Fibroblast of skin of back (primary cell): ENCODE measurements at regions not wholly inside any gene's neighbourhood (a gene's known extent, or its start where the extent isn't known, plus 50 kb on each side); places are given as distances from the start of the nearest gene placed in this dataset.

Experiments used
- DNase-seq: peaks from one replicate; pipeline ENCODE4 v3.0.0-alpha.2; 2013

DNA sequence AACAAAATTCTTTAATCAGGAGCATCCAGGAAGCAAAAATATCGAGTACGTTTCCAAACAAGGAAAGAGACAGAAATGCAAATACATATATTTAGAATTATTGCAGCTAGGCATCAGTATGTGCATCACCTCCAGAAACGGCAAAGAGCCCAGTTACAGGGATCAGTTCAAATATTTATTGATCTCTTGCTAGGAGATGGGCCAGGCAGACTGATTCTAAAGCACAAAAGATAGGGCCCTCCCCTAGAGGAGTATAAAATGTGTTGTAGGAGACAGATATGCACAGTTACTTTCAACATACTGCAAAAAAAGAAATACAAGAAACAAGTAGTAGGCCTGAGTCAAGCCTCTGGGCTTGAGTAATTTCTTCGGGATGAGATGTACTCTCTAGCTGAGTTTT is 80.7 kb upstream of the NHSL1 start:
- no peak for DNase-seq

DNA sequence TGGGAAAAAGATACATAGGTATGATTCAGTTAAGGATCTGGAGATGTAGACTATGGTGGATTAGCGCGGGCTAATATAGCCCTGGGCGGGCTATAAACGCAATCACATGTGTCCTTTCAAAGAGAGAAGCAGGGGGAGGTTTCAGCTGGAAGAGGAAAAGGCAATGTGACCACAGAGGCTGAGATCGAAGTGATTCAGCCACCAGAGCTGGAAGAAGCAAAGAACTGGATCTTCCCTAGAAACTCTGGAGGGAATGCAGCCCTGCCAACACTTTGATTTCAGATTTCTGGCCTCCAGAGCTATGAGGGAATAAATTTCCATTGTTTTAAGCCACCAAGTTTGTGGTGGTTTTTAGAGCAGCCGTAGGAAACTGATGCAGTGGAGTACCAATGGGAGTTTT is 81.5 kb upstream of the NHSL1 start:
- no peak for DNase-seq

DNA sequence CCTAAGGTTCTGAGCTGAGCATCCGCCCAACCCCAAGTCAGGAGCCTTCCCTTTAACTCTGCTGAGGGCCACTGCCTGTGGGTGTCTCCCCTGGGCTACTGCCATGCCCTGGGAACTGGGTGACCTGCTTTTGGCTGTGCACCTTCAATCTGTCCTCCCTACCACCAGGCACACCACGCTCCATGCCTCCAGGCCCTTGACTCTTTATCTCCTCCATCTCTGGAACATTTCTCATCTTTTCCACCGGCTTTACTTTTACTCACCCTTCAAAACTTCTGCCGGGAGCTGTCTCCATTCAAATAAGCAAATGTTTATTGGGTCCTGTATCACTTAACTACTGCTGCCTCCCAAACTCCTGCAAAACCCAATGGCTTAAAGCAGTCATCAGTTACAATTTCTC is 83.3 kb upstream of the NHSL1 start:
- DNase-seq: no peak

DNA sequence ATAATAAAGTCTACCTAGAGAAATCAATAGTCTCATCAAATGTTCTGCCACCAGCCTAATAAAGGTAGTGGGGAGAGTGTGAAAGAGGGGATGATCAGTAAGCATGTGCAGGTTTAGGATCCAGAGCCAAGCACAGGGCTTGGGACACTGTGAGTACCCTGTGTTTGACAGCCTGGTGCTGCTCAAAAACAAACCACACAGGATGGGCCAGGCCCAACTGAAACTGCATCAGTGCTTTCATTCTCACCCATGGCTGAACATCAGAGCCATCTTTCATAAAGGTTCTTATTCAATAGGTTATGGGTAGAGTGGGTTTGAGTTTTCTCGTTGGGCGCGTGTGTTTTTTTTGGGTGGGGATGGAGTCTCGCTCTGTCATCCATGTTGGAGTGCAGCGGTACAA is 87.3 kb upstream of the NHSL1 start:
- no peak for DNase-seq

DNA sequence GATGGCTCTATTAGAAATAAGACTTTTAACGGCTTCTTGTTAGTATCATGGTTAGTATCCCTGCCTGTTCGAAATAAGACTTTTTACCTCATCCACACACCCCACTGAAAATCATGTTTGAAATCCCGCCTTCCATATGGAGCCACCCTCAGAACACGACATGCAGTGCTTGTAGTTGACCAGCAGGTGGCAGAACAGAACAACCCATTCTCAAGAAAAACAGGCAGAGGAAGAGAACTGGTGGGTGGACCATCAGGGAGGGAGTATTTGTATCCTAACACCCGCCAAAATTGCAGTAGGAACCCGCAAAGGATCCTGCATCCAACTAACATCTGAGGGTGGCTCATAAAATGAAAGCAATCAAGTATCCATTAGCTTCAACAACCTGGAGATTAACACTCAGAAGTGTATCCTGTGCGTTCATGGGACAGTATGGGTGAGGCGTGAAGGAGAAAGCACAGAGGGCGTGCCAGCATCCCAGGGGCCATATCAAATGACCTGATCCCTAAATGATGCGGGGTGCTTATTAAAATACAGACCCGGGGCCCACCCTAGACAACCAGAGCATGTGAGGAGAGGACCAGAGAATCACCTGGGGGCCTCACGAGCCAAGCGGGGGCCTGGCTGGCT is 89.6 kb upstream of the NHSL1 start:
- DNase-seq: peak; percentile 73

DNA sequence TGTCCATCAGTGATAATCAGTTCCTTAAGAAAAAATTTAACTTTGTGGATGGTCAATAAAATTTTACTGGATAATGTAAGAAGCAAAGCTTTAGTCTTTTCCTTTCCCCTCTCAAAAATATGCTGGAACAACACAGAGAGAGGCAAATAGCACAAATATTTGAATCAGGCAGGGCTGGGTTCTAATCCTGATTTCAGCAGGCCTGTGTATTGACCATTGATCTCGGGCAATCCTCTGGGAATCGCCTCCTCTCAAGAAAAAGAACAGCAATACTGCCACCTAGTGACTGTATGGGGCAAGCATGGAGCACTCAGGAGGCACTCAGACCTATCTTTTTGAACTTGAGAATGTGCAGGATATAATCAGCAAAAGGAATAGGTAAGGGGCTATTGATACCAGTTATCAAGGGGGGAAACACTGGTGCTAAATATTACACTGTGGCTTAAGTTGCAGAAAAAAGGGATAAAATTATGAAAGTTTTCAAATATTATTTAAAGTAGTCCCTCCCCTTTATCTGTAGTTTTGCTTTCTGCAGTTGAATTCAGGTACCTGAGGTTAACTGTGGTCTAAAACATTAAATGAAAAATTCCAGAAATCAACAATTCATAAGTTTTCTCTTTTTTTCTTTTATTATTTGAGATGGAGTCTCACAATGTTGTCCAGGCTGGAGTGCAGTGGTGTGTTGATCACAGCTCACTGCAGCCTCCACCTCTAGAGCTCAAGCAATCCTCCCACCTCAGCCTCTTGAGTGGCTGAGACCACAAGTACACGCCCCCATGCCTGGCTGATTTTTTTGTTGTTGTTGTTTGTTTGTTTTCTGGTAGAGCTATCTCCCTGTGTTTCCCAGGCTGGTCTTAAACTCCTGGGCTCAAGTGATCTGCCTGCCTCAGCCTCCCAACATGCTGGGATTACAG is 91.8 kb upstream of the NHSL1 start:
- peak; percentile 74 for DNase-seq

DNA sequence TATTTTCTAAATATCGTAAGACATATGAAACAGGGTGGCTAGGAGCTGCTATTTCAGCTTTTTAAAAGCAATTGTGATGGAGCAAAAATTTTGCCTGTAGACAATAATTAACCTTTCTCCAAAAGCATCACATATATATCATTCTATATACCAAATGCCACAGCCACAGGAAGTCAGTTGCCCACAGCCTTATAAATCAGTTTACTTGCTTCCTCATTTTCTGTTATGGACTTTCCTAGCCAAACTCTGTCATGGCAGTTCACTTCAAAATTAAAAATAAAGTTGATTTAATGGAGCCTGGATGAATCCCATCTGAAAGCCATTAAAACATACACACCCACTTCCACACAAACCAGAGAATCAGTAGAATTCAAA is 93.4 kb upstream of the NHSL1 start:
- no peak for DNase-seq

DNA sequence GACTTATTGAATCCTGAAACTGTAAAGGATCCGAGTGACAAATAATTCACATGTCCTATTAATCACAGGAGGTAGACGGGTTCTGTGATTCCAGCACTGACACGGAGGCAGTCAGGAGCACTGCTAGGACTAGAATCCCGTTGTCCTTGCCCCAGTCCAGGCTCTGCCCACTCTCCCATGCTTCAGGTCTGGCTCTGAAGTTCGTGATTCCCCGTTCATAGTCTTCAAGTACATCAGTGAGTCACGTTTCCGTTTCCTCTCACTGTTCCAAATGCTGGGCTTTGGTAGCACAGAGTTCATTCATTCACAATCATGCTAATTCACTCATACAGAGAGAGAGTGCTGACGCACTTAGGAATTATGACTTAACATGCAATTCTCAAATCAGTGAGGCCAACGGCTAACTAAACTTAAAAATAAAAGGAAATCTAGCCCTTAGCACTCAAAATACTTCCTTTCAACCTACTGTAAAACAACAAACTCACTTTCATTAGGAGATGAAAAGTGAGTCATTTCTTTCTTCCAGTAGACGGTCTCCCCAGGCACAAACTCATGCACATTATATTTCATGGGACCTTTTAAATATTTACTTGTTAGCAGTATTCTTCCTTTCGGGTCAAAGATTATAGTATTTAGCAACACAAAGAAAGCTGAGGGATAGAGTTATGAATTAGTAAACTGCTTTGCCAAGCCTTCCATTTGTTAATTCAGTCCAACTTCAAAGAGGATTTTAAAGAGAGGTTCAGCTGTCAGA is 94.0 kb upstream of the NHSL1 start:
- peak; percentile 95 for DNase-seq

DNA sequence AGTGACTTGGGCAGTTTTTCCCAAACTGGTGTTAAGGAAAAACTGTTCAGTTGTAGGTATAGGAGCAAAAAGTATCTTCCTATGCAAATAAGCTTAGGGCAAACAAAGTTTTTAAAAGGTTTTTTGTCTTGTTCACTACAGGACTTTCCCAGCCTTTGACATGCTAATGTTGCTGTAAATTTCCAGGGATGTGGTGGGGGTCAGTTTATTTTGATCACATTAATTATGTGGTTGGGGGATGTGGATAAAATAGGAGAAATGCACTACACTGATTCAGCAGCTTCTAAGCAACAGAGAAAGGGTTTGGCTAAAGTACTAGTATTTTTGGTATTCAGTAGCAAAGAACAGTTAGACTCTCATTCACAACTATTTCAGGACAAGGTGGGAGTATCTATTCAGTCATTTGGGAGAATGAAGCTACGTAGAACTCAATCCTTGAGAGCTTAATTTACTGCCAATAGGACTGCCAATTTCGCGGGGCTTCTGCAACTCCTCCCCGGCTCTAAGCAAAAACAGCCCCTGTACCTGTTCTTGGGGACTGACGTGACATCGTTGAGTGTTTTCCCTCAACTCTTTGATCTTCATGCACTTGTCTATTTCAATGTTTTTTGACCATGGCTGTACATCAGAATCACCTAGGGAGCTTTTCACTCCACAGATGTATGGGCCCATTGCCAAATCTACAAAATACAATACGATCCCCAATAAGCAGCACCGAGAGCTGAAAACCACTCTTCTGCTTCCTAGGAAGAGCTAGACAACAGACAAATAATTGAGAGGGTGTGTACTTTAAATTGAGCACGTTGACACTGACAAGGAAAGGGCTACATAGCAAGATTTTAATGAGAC is 94.8 kb upstream of the NHSL1 start:
- DNase-seq: no peak

DNA sequence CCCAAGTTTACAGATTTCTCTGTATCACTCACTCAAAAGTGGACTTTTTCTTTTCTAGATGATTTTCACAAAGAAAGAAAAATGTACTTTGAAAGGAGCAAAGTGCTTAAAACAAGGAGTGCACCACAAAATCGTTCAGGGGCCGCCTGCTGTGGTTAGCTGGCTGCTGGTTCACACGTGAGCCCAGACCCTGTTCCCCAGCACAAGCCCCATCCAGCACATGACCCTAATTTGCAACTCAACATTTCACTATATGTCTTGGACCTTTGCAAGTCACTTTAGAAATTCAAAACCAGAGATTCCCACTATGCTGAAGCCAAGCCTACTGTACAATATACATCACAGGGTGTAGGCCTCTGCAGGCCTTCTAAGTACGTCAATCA is 95.5 kb upstream of the NHSL1 start:
- DNase-seq: no peak

DNA sequence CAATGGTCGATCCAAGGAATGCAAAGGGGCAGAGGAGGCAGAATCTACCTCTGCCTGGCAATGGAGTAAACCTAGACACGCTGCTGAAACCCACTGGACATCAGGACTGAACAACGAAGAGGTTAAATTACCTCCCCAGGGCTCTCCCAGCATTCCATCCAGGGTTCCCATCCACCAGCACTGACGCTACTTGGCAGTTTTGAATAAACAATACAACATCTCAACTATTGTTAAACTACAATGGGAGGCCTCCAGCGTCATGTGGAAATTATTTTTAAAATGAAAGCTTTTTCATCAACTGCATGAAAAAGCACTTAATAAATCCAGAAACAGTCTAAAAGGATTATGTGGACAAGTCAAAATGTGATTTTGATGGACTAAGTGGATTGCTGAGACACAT is 96.8 kb upstream of the NHSL1 start:
- DNase-seq: no peak

DNA sequence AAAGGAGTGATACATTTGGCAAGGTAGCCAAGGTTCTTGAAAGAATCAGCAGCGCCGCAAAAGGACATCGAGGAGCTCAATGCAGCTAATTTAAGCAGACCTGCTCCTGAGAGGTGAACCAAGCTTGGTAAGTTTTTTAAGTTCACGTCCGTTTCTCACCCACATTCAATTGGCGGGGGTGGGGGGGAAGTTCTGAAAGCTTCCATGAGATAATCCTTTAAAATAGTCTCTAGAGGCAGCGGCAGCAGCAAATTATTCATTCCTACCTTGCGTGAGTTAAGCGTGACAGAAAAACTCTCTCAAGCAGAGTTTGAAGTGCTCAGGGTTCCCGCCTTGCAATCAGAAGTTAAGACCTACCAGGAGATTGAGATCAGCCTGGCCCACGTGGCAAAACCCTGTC is 97.3 kb upstream of the NHSL1 start:
- DNase-seq: no peak

DNA sequence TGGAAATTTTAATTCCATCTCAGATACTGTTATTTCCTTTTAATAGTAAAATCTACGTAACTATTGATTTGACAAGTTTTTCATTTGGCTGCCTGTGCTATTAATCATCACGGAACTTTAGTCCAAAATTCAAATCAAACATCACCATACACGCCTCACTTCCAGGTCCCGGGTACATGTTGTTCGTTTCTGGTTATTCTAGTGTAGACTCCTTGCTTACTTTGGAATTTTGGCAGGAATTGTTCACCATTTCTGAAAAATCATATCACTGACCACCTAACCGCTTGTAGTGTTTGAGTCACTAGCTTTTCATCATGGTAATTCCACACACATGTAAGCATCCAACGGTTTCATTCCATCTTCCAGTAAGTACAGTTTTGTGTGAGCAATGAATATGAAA is 98.0 kb upstream of the NHSL1 start:
- peak; percentile 9 for DNase-seq

DNA sequence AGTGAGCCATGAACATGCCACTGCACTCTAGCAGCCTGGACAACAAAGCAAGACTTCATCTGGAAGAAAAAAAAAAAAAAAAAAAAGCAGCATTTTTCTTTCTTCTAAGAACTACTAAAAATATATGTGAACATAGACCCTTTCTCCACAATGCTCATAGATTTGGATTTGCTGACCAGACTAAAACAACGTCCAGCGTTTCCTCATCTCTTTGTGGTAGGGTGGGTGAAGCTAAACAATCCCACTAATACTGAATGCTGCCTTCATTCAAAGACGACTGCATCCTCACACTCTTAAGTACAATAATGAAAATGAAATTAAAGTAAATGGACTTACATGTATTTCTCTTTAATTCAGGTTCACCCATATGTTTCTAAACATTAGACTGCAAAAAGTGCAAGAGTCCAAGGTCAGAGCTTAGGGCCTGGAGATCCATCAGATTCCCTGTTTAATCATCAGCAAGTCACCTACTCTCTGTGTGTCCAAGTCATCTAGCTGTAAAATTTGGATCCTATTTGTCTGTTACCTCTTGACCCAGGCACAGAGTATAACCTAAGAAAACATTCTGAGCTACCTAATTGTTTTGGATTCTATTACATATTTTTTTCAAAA is 99.4 kb upstream of the NHSL1 start:
- DNase-seq: no peak

DNA sequence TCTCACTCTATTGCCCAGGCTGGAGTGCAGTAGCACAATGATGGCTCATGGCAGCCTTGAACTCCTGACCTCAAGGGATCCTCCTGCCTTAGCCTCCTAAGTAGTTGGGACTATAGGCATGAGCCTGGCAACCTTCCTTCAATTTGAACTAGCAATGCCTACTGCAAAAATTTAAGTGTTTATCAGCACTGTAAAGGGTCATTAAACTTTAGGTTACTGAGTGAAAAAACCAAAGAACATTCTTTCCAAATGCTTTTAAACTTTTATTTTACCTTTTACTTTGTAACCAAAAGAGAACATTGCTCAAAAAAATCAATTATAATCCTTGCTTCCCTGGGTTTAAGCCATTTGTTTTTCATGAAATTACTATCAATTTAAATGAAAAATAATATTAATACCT is 101.0 kb upstream of the NHSL1 start:
- DNase-seq: no peak

DNA sequence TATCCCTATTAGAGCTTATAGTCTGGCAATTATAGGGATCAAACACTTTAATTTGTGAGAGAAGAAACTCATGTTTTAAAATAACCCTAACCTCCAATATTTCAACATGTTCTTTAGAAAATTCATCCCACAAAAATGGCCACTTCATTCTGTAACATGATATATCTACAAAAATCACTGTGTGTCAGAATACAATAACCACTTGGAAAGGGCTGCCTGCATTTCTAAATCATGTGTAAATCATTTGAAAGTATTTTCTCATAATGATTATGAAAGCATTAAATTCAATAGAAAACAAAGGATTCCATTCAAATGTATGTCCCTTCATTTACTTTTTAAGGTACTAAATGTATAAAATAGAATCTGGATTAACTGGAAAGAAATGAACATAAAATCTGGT is 101.4 kb upstream of the NHSL1 start:
- DNase-seq: peak; percentile 59

DNA sequence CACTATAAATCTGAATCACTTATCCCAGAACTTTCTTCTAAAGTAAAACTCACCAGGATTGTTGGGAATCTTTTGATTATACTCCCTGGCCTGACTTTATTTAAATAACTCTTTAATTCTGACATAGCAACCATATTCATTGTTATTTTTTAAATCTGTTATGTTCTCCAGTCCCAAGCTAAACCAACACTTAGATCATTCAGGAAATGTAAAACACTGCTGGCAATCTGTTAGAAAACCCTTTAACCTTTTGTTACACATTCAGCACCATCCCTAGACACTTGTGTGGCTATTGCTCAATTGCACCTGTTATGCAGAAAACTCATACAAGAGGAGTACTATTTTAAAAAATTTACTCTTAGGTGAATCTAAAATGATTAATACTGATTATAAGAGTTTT is 101.8 kb upstream of the NHSL1 start:
- no peak for DNase-seq

DNA sequence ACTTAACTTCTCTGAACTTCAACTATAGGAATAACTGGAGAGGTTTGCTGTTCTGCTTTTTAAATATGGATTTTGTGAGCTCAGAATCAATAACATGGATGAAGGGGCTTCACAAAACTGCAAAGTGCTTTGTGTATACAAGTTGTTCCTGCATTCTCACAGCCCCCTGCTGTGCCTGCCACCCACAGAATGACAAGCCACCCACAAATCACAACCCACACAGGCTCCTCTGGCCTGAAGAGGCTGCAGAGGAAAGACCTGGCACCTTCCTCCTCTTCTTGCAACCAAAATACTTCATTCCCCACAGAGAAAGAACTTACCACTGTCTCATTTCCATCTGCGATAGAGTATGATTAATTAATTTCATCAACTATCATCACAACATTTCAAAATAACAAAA is 106.7 kb upstream of the NHSL1 start:
- DNase-seq: no peak

DNA sequence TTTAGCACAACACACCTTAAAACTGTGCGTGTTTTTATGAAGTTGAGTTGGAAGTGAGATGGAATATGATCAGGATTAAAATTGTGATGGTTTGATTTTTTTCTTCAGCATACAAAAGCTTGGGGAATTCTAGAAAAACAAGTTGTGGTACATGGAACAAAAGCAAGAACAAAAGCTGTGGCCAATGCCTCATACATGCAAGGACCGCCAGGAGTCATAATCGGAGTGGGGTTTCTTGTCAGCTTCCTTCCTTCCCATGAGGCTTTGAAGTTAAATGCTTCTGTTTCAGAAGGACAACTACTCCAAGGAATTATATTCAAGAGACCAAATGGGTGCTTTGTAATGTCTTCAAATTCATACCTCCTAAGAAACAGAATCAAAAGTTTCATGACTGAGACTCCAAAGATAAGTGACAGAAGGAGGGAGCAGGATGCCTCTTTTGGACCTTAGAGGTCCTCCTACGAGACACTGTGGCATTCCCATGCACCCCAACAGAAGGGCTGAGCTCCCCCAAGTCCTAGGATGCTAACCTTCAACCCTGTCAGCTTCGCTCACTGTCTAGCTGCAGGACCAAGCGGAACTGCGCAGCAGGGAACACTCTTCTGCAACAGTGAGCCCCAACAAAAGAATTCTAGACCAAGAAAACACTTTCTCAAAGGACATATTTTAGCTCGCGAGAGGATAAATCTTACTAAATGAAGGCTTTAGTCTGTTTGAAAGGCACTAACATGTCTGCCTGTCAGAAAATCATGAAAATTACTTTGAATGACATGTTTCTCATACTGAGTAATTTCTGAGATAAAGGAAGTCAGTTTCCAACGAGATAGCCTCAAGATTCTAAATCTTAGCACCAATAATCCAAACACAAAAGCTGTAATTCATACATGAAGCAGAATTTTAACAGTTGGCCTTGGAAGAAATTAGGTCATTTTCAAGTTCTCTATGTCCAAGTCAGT is 108.5 kb upstream of the NHSL1 start:
- no peak for DNase-seq

DNA sequence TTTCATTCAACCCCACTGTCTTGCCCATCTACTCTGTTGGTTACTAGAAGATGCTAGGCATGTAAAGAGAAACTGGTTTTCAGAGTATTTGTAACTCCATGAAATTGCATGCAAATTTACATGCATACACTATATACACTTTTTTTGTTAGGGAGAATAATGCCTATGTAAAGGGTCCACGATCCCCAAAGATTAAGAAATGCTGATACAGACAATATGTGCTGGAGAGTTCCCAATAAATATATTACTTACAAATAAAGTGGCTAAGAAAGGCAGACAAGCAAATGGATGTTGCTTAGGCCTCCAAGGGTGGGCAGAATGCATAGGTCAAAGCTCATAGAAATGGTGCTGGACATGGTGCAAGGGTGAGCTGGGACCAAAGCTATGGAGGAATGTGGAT is 109.6 kb upstream of the NHSL1 start:
- DNase-seq: no peak

DNA sequence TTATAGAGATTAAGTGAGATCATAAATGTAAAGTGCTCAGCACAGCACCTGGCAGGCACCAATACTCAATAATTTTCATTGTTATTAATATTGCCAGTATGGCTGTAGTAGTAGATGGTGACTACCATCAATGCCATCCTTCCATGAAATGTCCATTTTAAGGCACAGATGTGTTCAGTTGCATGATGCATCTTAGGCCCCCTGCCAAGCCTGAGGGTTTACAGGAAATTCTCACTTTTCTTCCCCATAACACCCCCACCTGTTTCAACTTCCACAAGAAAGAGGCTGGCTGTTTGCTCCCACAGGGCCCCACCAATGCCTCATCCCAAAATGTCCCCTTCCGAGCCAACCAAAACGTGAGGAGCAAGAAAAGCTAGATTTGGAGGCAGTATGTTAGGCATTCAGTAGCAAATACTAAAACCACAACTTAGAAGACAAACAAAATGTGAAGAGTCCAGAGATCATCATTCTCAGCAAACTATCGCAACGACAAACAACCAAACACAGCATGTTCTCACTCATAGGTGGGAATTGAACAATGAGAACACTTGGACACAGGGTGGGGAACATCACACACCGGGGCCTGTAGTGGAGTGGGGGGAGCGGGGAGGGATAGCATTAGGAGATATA is 110.6 kb upstream of the NHSL1 start:
- no peak for DNase-seq
